ENCODE measurements at regions not wholly inside any gene's neighbourhood (a gene's known extent, or its start where the extent isn't known, plus 50 kb on each side); places are given as distances from the start of the nearest gene placed in this dataset.

- Histone ChIP-seq H3K27ac (ENCODE audit: insufficient read length, low read depth, low read length) (no peak overlapping the region), H4K20me1 (ENCODE audit: control insufficient read depth, insufficient read depth, insufficient read length) (no peaks in the 10 kb centered on the region), H2AK5ac (ENCODE audit: insufficient read length, low read length) (no peak overlapping the region), H2BK15ac (ENCODE audit: low read depth, low read length) (no peak overlapping the region), H3K14ac (ENCODE audit: insufficient read depth, low read length) (no peak overlapping the region), H2BK12ac (ENCODE audit: insufficient read length, low read depth, low read length) (no peak overlapping the region), H3K4me1 (ENCODE audit: insufficient read depth, low read length) (no peaks in the 10 kb centered on the region), H4K91ac (ENCODE audit: insufficient read length, low read depth, low read length) (no peak overlapping the region), H3K27me3 (ENCODE audit: insufficient read depth, low read length) (no peaks in the 10 kb centered on the region), H3K4me2 (ENCODE audit: insufficient read depth, insufficient read length, low read length) (no peak overlapping the region), H3K23ac (ENCODE audit: insufficient read length, low read depth, low read length) (no peak overlapping the region), H2BK20ac (ENCODE audit: low read depth, low read length, poor library complexity, severe bottlenecking) (no peak overlapping the region), H3K56ac (ENCODE audit: insufficient read length, low read depth, low read length) (no peak overlapping the region), H3K23me2 (ENCODE audit: insufficient read length, low read depth, low read length, poor library complexity, severe bottlenecking) (no peaks in the 10 kb centered on the region), H2AFZ (ENCODE audit: low read length) (no peak overlapping the region), H3K9me3 (ENCODE audit: control insufficient read depth, low read depth, low read length) (no peaks in the 10 kb centered on the region), H2BK120ac (ENCODE audit: low read depth, low read length, poor library complexity, severe bottlenecking) (no peak overlapping the region), H4K5ac (ENCODE audit: insufficient read length, low read depth, low read length) (no peak overlapping the region), H3K18ac (ENCODE audit: insufficient read length, low read depth, low read length) (no peak overlapping the region), H3K9ac (ENCODE audit: extremely low read depth, insufficient read length, low read length) (no peak overlapping the region), H3K4ac (ENCODE audit: low read depth, low read length) (no peak overlapping the region), H4K8ac (replicated peaks; ENCODE audit: insufficient read length, low read depth, low read length) (no peak overlapping the region), H3K79me2 (ENCODE audit: insufficient read depth, low read length) (no peaks in the 10 kb centered on the region), H2BK5ac (ENCODE audit: insufficient read length, low read length) (no peak overlapping the region), H3K79me1 (ENCODE audit: insufficient read depth, low read depth, low read length, poor library complexity, severe bottlenecking) (no peaks in the 10 kb centered on the region), H3T11ph (ENCODE audit: low read length) (no peak overlapping the region)
- Mint-ChIP-seq H3K4me1 (no peaks in the 10 kb centered on the region), H3K27me3 (ENCODE audit: low read depth) (no peaks in the 10 kb centered on the region), H3K36me3 (ENCODE audit: insufficient read depth in 1 of 3, low read depth in 3 of 3) (0 out of 7 replicates have a peak, but pooled peaks cover 0 to 1% (median 0%) of the 10 kb centered on the region in 3 experiments), H3K4me3 (no peak overlapping the region), H3K9me3 (peaks cover 0 to 1% of the 10 kb centered on the region in 2 experiments; a peak in 2 of 5 replicates), H3K27ac (no peak overlapping the region)
- no peak for TF ChIP-seq CTCF (conservative IDR thresholded peaks at IDR 0.05)
- no peak for DNase-seq
- no CpG with 5 or more reads among the region's 5 CpGs for WGBS (ENCODE audit: extremely low coverage, insufficient read length, low lambda C conversion rate)
These were observed 233.5 kb upstream of the PCSK5 start for GRCh38 chr9:75657015-75657414.

Measured in H9 (cell line).